ENCODE measurements at regions not wholly inside any gene's neighbourhood (a gene's known extent, or its start where the extent isn't known, plus 50 kb on each side); places are given as distances from the start of the nearest gene placed in this dataset.
"Not testable (repeated sequence)": the region's sequence is repeated elsewhere in the genome, so short reads cannot be mapped to it uniquely, and the experiment has no call there.

DNA sequence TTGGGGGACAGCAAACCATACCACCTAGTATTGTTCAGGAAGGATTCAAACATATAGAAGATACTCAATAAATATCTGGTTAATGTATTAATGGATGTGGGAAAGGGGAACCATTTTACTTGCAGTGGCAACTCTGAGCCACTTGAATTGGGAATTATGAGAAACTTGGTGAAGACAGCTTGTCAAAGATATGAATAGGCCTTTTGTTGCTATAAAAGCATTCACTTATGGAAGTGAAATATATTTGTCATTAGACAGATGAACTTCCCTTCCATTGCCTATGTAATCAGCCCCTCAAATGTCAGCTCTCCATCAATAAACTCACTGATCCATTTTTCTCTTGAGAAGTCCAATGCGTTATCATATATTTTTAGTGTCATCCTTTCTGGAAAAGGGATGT lies 56.1 kb downstream of the GPR85 start:
- no peak for DNase-seq

DNA sequence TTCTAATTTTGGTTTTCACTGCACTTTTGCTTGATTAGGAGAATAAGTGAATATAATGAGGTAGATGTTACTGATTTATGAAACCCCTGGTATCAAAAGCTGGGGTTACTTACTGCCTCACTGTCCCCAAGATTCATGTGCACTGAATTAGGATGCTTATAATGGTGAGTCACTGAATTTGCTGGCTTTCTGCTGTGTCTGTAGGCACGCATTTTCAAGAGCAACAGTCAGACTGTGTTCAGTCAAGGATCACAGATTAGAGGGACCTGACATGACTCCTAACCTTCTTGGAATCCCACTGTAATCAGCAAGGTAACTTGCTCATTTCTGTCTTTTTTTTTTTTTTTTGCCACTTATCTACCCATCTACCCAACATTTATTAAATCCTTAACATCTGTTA lies 59.7 kb downstream of the GPR85 start:
- no peak for DNase-seq

DNA sequence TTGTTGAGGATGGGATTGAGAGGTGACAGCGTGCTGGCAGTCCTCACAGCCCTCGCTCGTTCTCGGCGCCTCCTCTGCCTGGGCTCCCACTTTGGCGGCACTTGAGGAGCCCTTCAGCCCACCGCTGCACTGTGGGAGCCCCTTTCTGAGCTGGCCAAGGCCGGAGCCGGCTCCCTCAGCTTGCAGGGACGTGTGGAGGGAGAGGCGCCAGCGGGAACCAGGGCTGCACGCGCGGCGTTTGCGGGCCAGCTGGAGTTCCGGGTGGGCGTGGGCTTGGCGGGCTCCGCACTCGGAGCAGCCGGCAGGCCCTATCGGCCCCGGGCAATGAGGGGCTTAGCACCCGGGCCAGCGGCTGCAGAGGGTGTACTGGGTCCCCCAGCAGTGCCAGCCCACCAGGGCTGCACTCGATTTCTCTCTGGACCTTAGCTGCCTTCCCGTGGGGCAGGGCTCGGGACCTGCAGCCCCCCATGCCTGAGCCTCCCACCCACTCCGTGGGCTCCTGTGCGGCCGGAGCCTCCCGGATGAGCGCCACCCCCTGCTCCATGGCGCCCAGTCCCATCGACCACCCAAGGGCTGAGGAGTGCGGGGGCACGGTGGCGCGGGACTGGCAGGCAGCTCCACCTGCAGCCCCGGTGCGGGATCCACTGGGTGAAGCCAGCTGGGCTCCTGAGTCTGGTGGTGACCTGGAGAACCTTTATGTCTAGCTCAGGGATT lies 69.3 kb downstream of the GPR85 start:
- not testable (repeated sequence) for DNase-seq

DNA sequence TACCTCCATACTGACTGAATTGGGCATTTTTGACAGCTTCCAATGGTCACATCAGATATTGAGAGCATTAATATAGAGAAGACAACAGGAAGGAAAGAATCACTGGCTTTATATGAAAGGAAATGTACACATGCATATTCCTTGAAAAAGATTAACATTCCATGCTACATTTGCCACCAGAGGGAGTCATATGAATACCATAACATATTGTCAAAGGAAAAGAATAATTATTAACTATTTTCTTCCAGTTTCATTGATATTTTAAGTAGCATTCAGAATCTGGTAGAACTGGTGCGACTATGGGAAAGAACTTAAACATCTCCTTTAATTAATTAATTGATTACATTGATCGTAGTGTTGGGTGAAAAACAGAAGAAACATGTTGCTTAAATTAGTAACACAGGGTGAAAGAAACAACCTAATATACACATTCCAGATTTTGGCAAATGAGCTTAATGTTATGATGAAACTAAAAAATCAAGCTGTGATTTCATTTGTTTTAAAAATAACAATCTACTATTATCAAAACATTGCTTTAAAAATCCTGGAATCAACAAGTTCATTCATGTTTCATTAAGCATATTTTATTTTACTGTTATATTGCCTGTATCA lies 71.5 kb downstream of the GPR85 start:
- no peak for DNase-seq

DNA sequence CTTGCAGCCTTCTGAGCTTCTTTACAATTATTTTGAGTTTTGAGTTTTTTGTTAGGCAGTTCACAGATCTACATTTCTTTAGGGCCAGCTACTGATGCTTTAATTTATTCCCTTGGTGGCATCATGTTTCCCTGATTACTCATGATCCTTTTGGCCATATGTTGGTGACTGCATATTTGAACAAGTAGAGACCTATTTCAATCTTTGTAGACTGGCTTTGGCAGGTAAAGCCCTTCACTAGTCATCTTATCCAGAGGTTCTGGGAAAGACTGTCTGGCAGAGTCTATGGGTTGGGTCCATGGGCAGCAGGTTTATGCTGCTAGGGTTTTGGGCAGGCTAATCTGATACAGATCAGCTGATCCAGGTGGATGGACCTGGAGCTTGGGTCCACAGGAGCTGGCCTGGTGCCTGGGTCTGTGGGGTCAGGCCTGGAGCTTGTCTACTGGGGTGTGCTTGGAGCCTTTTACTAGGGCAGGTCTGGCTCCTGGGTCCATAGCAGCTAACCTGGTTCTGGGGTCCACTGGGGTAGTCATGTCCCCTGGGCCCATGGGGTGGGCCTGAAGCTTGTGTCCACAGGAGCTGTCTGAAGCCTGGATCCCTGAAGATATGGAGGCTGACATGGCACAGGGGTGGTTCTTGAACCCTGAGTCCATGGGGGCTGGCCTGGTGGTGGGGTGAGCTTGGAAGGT lies 72.7 kb downstream of the GPR85 start:
- no peak for DNase-seq

DNA sequence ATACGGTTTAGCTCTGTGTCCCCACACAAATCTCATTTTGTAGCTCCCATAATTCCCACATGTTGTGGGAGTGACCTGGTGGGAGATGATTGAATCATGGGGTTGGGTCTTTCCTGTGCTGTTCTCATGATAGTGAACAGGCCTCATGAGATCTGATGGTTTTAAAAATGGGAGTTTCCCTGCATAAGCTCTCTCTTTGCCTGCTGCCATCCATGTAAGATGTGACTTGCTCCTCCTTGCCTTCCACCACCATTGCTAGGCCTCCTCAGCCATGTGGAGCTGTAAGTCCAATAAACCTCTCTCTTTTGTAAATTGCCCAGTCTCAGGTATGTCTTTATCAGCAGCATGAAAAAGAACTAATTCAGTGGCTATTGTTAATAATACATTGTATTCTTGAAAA lies 73.8 kb downstream of the GPR85 start:
- not testable (repeated sequence) for DNase-seq

DNA sequence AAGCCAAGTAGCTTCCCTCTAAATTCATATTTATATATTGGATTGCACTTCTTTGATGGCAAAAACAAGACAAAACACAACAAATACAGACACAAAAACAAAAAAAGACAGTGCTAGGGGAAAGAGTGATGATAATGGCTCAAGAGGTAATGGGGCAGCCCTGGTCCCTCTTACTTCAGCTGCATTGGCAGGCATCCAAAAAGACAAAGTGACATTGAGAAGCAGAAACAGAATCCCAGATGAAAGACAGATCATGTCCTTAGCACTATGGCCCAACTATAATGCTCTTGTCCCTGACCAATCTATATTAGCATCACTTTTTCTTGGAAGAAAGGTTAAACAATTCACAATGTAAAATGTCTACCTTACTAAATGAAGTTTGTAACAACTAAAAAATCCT lies 76.2 kb downstream of the GPR85 start:
- no peak for DNase-seq

DNA sequence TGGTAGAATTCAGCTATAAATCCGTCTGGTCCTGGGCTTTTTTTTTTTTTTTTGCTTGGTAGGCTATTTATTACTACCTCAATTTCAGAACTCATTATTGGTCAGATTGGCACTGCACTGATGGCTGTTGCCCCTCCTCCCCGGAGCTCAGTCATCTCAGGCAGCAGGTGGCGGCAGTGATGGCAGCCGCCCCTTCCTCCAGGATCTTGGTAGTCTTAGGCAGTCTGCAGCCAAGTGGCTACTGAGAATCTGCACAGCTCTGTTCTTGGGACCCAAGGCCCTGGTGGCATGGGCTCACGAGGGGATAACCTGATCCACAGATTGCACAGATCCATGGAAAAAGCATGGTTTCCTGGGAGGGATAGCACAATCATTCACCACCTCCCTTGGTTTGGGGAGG lies 77.9 kb downstream of the GPR85 start:
- no peak for DNase-seq

DNA sequence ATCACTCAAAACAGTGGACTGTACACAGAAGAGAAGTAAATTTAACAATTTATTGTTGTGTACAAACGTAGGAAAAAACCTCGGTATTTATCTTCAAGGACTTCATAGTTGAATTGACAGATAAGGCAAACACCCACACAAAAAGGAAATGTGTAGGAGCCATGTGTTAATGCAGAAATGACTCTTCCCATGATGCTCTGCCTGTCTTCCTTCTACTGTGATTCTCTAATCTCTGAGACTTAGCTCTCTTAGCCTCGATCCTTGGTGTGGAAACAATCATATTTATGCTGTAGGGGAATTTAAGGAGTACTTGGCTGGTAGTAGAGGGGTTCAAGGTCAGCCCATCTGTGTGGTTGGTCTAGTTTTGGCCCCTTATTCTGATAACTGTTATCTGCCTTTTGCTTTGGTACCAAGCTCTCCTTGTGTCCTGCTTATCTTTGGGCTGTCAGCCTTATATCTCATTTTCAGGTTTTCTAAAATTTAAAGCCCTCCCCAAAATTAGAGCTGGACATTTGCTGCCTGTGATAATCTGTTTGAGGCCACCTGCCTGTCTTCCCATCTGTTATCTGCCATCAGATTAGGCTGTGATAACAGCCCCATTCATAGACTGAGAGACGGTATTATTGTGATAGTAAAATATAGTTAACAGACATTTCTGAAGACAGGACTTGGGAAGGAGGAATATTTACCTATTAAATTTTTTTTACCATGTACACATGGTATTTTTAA lies 81.7 kb downstream of the GPR85 start:
- no peak for DNase-seq

DNA sequence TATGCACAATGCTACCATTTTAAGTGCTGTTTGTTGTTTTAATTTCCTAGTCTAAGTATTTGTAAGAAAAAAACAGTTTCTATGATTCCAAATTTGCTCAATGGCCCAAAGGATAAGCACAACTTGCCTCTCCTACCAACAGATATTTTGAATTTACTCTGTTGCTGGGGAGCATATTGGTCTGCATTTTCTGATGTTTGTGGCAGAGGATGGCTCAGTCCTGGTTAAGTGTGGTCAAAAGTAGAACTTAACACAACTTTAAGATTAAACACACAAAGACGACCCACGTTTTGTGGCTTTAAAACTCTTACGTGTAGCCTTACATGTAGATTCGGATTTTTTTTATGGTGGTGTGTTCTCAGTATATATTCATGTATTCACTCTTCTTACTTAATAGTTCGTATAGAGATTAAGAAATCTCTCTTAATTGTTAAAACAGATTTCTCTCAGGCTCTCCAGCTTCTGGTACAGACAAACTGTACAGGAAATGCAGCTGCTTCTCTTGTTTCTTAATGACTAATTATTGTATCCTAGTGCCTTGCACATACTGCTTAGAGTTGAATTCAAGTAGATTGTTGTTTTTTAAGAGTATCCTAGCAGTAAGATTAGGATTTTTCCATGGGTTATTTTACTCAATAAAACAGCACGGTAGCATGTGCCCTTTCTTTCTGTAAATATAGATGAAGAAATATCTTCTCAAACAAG lies 86.2 kb downstream of the GPR85 start:
- DNase-seq, result no peak

DNA sequence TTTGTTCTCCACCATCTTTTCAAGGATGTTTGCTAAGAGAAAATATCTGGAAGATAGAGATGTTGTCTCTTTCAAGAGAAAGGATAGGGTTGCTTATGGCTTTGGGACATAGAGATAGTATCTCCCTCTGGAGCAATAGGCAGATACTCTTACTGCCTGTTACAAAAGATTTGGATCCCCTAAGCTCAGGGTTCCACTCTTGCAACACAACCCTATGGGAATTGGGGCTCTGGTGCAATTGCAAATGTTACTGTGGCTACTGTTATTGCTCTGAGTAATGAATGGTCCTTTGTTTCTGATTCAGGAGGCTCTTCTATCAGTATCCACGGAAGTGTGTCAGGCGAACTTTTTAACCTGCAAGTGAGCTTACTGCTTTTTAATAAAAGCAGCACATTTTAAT lies 88.8 kb downstream of the GPR85 start:
- DNase-seq, result no peak

DNA sequence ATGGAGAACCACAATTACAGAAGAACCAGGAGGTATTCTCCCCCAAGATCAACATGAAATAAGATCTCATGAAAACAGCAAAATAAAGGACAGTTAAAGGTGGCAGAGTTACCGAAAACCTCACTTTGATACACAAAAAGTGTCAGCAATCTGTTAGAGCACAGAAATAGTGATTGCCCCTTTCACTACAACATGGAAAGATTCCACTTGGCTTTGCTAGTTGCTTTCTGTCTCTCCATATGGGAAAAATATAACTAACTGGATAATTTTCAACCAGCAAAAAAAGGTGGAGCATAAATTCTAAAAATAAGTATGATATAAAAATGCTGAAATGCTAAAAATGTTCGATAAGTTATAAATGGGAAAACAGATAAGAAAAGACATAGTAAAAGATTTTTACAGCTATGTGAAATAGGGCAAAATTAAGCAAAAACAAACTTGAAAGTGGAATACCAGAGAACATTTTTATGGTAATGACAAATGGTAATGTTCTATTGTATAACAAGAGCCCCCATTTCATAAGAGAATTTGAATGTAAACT lies 90.2 kb downstream of the GPR85 start:
- DNase-seq, result no peak

DNA sequence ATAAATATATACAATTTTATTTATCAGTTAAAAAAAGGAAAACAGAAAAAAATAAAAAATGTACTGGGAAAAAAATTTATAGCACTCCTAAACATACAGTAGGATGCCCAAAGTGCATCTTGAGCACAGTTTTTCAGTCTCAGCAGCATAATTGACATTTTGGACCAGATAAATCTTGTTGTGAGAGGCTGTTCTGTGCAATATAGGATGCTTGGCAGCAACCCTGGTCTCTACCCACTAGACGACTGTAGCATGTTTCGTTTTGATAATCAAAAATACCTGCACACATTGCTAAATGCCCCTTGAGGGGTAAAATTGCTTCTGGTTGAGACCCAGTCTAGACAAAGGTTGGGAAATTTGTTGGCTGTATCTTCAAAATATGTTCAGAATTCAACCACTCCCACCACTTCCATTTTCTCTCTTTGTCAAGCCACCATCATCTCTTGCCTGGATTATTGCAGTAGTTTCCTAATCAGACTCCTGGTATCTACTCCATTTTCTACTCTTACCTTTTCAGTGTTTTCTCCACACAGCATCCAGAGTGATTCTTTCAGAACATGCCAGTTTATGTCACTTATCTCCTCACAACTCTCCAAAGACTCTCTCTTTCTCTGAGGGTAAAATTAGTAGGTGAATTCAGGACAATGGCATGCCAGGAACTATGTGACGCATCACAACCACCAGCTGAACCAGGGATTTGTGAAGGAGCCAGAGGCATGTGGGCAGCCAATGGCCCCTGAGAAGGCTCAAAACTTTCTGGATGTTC lies 91.4 kb downstream of the GPR85 start:
- no peak for DNase-seq

DNA sequence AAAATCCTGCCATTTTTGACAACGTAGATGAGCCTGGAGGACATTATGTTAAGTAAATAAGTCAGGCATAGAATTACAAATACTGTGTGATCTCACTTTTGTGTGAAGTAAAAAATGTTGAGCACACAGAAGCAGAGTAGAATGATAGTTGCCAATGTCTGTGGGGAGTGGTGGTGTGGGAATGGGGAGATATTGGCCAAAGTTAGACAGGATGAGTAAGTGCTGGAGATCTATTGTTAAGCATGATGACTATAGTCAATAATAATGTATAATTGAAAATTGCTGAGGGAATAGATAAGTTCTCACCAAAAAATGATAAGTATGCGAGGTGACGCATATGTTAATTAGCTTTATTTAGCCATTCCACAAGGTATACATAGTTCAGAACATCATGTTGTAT lies 92.0 kb downstream of the GPR85 start:
- no peak for DNase-seq

DNA sequence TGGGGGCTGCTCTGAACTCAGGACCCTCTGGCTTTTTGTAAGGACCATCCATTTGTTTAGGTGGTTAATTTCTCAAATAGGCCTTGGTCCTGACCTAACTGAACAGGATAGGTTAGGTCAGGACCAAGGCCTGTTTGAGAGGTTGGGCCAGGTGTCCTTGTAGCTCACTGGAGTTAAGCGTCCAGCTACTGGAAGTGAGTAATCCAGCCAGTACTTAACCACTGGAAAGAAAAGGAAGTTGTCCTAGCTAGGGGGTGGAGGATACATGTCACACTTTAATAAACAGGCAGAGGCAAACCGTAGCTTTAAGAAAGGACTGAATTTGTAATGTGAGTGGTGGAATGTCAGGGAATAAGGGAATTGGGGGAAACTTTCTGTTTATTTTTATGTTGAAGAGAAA lies 96.0 kb downstream of the GPR85 start:
- DNase-seq, result no peak

DNA sequence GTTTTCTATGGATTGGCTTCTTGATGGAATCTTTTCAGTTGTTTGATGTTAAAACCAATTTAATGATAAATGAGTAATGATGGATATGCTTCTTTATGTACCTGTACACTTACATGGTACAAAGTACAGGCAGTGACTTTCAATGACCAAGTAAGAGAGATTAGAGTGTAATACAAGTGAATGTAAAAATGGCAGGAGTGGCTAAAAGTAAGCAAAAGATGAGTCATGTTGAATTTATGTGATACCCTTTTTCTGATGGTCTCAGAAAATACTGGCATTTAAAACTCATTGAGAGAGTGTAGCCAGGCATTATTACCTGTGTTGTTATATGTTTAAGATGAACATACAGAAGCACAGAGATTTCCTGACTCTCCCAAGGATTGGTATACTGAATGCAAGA lies 97.1 kb downstream of the GPR85 start:
- no peak for DNase-seq

DNA sequence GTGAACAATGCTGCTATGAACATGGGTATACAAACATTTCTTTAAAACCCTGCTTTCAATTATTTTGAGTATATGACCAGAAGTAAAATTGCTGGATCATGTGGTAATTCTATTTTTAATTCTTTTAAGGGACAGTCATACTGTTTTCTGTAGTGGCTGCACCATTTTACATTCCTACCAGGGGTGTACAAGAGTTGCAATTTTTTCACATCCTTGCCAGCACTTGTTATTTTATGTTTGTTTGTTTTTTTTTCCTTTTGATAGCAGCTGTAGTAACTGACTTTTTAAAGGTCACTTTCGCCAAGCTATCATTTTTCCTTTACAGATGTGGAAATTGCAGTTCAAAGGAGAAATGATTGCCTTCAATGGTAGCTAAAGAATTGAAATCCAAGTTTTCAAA lies 99.5 kb downstream of the GPR85 start:
- DNase-seq, result no peak

DNA sequence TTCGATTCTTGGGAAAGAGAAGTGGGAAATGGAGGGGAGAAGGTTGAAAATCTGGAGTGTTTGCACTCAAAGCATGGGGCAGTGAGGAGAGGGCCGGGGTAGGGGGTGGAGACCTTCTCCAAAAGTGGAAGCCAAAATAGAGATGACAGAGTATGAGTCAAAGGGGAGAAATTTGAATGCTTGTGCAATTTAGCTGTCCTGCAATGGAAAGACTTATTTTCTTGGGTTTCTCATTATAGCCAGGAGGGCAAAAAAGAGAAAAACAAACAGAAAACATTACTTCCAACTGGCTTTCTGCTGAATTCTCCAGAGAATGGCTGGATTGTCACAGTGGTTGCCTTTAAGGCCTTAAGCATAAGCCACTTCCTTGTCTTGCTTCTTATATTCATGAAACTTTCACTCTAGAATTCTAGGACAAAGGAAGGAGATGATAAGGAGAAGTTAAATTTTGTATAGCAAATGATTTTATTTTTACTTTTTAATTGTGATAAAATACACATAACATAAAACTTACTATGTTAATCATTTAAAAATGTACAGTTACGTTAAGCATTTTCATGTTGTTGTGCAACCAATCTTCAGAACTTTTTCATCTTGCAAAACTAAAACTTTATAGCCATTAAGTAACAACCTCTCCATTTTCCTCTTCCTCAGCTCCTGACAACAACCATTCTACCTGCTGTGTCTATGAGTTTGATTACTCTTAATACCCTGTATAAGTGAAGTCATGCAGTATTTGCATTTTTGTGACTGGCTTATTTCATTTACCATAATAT lies 100.2 kb downstream of the GPR85 start:
- no peak for DNase-seq

DNA sequence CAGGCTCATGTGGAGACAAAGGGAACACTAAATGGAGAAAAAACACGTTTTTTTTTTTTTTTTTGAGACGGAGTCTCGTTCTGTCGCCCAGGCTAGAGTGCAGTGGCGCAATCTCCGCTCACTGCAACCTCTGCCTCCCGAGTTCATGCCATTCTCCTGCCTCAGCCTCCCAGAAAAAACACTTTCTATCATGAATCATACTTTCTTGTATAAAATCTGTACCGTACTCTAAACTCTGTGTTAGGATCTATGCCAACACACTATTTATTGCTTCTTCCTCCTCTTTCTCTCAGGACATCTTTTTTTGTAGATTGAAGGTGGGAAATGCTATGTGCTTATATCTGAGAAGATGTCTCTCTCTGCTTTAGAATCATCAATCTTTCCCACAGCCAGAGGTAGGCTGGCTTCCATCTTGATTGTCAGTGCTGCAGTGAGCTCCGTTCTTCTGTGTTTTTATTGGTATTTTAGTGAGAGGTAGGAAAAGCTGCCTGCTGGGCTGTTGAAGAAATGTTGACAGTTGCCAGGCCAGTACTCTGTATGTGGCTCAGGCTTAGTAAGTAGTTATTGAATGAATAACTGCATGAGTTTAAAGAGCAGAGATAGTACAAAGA lies 101.1 kb downstream of the GPR85 start:
- DNase-seq, result no peak

DNA sequence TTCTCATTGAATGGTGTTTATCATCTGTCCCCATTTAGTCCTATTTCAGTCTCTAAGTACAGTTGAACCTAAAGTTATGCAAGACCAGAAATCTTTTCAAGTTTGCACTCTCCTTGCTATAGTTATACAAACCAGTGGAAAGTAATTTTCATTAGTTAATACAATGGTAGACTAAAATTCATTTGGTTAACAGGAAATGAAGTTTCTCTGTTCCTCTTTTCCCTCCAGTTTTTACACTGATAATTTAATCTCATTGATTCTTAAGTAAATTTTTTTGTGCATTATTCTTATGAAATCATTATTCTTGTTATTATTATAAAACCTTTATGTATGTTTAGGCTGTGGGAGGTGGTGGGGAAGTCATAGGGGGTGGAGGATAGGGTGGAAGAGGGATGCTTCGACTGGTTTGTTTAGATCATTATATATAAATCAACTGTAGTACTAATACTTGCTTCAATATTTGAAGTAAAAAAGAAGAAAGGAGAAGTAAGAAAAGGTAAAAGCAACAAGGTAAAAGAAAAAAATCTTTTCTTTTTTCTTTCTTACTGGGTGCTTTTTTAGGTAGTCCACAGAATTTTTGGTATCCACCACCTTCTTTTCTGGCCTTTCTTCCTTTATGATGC lies 104.1 kb downstream of the GPR85 start:
- DNase-seq, result no peak
